ENCODE measurements at regions not wholly inside any gene's neighbourhood (a gene's known extent, or its start where the extent isn't known, plus 50 kb on each side); places are given as distances from the start of the nearest gene placed in this dataset.

GRCh38 chr12:72110937-72111650, 161.1 kb upstream of the TRHDE start:
- TF ChIP-seq RFX5 (IDR thresholded peaks at IDR 0.05; ENCODE audit: low read depth, low read length), result no peak
- TF ChIP-seq CTCF (conservative IDR thresholded peaks at IDR 0.05; ENCODE audit: low read depth, low read length), result no peak
- no peak for TF ChIP-seq ELK1 (IDR thresholded peaks at IDR 0.05; ENCODE audit: borderline replicate concordance, low read depth, low read length)
- no peak for TF ChIP-seq BHLHE40 (IDR thresholded peaks at IDR 0.05; ENCODE audit: low read depth, low read length)
- no peak for TF ChIP-seq POLR2A (IDR thresholded peaks at IDR 0.05; ENCODE audit: low read depth, low read length)
- no peak for TF ChIP-seq USF2 (IDR thresholded peaks at IDR 0.05; ENCODE audit: low read depth, low read length)
- TF ChIP-seq FOS (IDR thresholded peaks at IDR 0.05; ENCODE audit: low read depth, low read length), result no peak
